ENCODE measurements at regions not wholly inside any gene's neighbourhood (a gene's known extent, or its start where the extent isn't known, plus 50 kb on each side); places are given as distances from the start of the nearest gene placed in this dataset.
"Not testable (repeated sequence)": the region's sequence is repeated elsewhere in the genome, so short reads cannot be mapped to it uniquely, and the experiment has no call there.

GRCh38 chr6:14384175-14384949, 266.8 kb downstream of the CD83 start:
- CTCF ChIA-PET = no interaction called here
- TF ChIP-seq CTCF (IDR thresholded peaks at IDR 0.05) = no peak
- H3K4me1 Mint-ChIP-seq (ENCODE audit: low read depth) = peaks cover 38% of the 10 kb centered on the region
- no peak for DNase-seq
- H3K4me3 Mint-ChIP-seq = no peak overlapping the region
- H3K27ac Mint-ChIP-seq = no peak overlapping the region
- no peaks in the 10 kb centered on the region for H3K9me3 Mint-ChIP-seq
- POLR2A ChIA-PET = no interaction called here
- peaks cover 7% of the 10 kb centered on the region for H3K27me3 Mint-ChIP-seq
- intact Hi-C loops (cut with micrococcal nuclease) = no loop called here
- H3K36me3 Mint-ChIP-seq (ENCODE audit: low read depth) = no peaks in the 10 kb centered on the region
- no peak for ATAC-seq

GRCh38 chr6:14386263-14386662, 268.7 kb downstream of the CD83 start:
- intact Hi-C loops (cut with micrococcal nuclease) = no loop called here
- no peak for ATAC-seq
- Mint-ChIP-seq H3K36me3 (ENCODE audit: low read depth) (no peaks in the 10 kb centered on the region), H3K9me3 (no peaks in the 10 kb centered on the region), H3K27ac (no peak overlapping the region), H3K27me3 (peaks cover 2% of the 10 kb centered on the region), H3K4me1 (ENCODE audit: low read depth) (peaks cover 21% of the 10 kb centered on the region), H3K4me3 (no peak overlapping the region)
- ChIA-PET CTCF (no interaction called here), POLR2A (no interaction called here)
- TF ChIP-seq CTCF (IDR thresholded peaks at IDR 0.05) = no peak
- no peak for DNase-seq

- ATAC-seq (no peak), DNase-seq (no peak)
- intact Hi-C loops (cut with micrococcal nuclease) = no loop called here
- Mint-ChIP-seq H3K27ac (no peak overlapping the region), H3K36me3 (ENCODE audit: low read depth) (no peaks in the 10 kb centered on the region), H3K9me3 (no peaks in the 10 kb centered on the region), H3K27me3 (peaks cover 2% of the 10 kb centered on the region), H3K4me1 (ENCODE audit: low read depth) (peaks cover 17% of the 10 kb centered on the region), H3K4me3 (no peak overlapping the region)
- no peak for TF ChIP-seq CTCF (IDR thresholded peaks at IDR 0.05)
- ChIA-PET POLR2A (no interaction called here), CTCF (interaction anchor here (1.1 kb wide), 1 partner anchor 11 kb away, joined by 3 read pairs; no protein-coding TSS in a partner anchor)
Observed at GRCh38 chr6:14386668-14387067, 269.1 kb downstream of the CD83 start.

- ChIA-PET POLR2A (no interaction called here), CTCF (interaction anchor here (0.6 kb wide), 1 partner anchor 375 kb away, joined by 3 read pairs; no protein-coding TSS in a partner anchor)
- intact Hi-C loops (cut with micrococcal nuclease) = no loop called here
- H3K27ac Mint-ChIP-seq = no peak overlapping the region
- no peaks in the 10 kb centered on the region for H3K9me3 Mint-ChIP-seq
- no peaks in the 10 kb centered on the region for H3K36me3 Mint-ChIP-seq (ENCODE audit: low read depth)
- no peak for DNase-seq
- H3K27me3 Mint-ChIP-seq = peaks cover 2% of the 10 kb centered on the region
- ATAC-seq = no peak
- no peak for TF ChIP-seq CTCF (IDR thresholded peaks at IDR 0.05)
- H3K4me3 Mint-ChIP-seq = no peak overlapping the region
- H3K4me1 Mint-ChIP-seq (ENCODE audit: low read depth) = peaks cover 4% of the 10 kb centered on the region
Observed at GRCh38 chr6:14388371-14388770, 270.8 kb downstream of the CD83 start.

GRCh38 chr6:14389776-14390175, 272.2 kb downstream of the CD83 start:
- POLR2A ChIA-PET; H3K36me3 Mint-ChIP-seq (ENCODE audit: low read depth); H3K27me3 Mint-ChIP-seq; H3K4me1 Mint-ChIP-seq (ENCODE audit: low read depth); ATAC-seq; H3K9me3 Mint-ChIP-seq; CTCF ChIA-PET; intact Hi-C loops (cut with micrococcal nuclease); DNase-seq; H3K4me3 Mint-ChIP-seq; H3K27ac Mint-ChIP-seq: not testable (repeated sequence)
